MM.1S (cell line): ENCODE measurements at regions not wholly inside any gene's neighbourhood (a gene's known extent, or its start where the extent isn't known, plus 50 kb on each side); places are given as distances from the start of the nearest gene placed in this dataset.

ENCODE experiments used
- DNase-seq: peaks from one replicate; pipeline ENCODE4 v3.0.0-alpha.2; 2015
- H2AFZ ChIP-seq: fragments of 300-600 bp; sonication (generic); 2 replicates; pipeline ENCODE4 v1.6.0; 2016; ENCODE audit warnings: antibody characterized with exemption, low read length
- H3F3A ChIP-seq: fragments of 300-600 bp; sonication (generic); 2 replicates; pipeline ENCODE4 v1.6.1; 2016; ENCODE audit warnings: mild to moderate bottlenecking, antibody characterized with exemption, low read length, moderate library complexity, mixed read lengths; ENCODE audit not compliant: insufficient read depth
- H3K27ac ChIP-seq: fragments of 300-600 bp; sonication (generic); 2 replicates; pipeline ENCODE4 v1.5.1; 2016; ENCODE audit warnings: mild to moderate bottlenecking, low read length
- H3K27me3 ChIP-seq: fragments of 300-600 bp; sonication (generic); replicated peaks from 2 replicates; pipeline ENCODE4 v1.6.0; 2016; ENCODE audit warnings: low read length; ENCODE audit not compliant: insufficient read depth
- H3K36me3 ChIP-seq: fragments of 300-600 bp; sonication (generic); replicated peaks from 2 replicates; pipeline ENCODE4 v1.6.1; 2016; ENCODE audit warnings: mild to moderate bottlenecking, low read length, mixed read lengths; ENCODE audit not compliant: insufficient read depth
- H3K4me1 ChIP-seq: fragments of 300-600 bp; sonication (generic); 2 replicates; pipeline ENCODE4 v1.6.1; 2016; ENCODE audit warnings: low read length, mixed read lengths
- H3K4me2 ChIP-seq: fragments of 300-600 bp; sonication (generic); 2 replicates; pipeline ENCODE4 v1.6.0; 2016; ENCODE audit warnings: low read depth, low read length
- H3K4me3 ChIP-seq: fragments of 300-600 bp; sonication (generic); 2 replicates; pipeline ENCODE4 v1.5.1; 2016; ENCODE audit warnings: low read length, mixed read lengths
- H3K79me2 ChIP-seq: fragments of 300-600 bp; sonication (generic); 2 replicates; pipeline ENCODE4 v1.6.1; 2016; ENCODE audit warnings: mixed run types, low read length, mixed read lengths
- H3K9ac ChIP-seq: fragments of 300-600 bp; sonication (generic); 2 replicates; pipeline ENCODE4 v1.6.1; 2016; ENCODE audit warnings: low read length, mixed read lengths
- H3K9me2 ChIP-seq: fragments of 300-600 bp; sonication (generic); replicated peaks from 2 replicates; pipeline ENCODE4 v1.6.1; 2016; ENCODE audit warnings: mild to moderate bottlenecking, low read length, mixed read lengths; ENCODE audit not compliant: insufficient read depth
- H3K9me3 ChIP-seq: fragments of 300-600 bp; sonication (generic); replicated peaks from 2 replicates; pipeline ENCODE4 v1.6.1; 2016; ENCODE audit warnings: mild to moderate bottlenecking, low read length, mixed read lengths; ENCODE audit not compliant: insufficient read depth
- H4K20me1 ChIP-seq: fragments of 300-600 bp; sonication (generic); 2 replicates; pipeline ENCODE4 v1.6.1; 2016; ENCODE audit warnings: mild to moderate bottlenecking, low read length, moderate library complexity, mixed read lengths; ENCODE audit not compliant: insufficient read depth
- EZH2 ChIP-seq: fragments of 300-600 bp; sonication (generic); optimal IDR thresholded peaks from 2 replicates; pipeline ENCODE3; 2017; ENCODE audit warnings: low read depth, mild to moderate bottlenecking, antibody characterized with exemption, low read length, mixed read lengths
- EZH2phosphoT487 ChIP-seq: fragments of 300-600 bp; sonication (generic); IDR thresholded peaks from 2 replicates; pipeline ENCODE4 v1.6.1; 2018; ENCODE audit warnings: antibody characterized with exemption, low read length
- TF ChIP-seq, protein P1 (sequence below): fragments of 300-600 bp; sonication (generic); IDR thresholded peaks from 2 replicates; pipeline ENCODE4 v1.5.1; 2016; ENCODE audit warnings: antibody characterized with exemption, low read length, mixed read lengths

- no peak overlapping the region for H3K9ac ChIP-seq
- H3F3A ChIP-seq: no peaks in the 10 kb centered on the region
- no peaks in the 10 kb centered on the region for H4K20me1 ChIP-seq
- H3K4me3 ChIP-seq: no peak overlapping the region
- no peak overlapping the region for H3K27ac ChIP-seq
- H3K36me3 ChIP-seq: no peaks in the 10 kb centered on the region
- no peaks in the 10 kb centered on the region for H3K27me3 ChIP-seq
- H3K79me2 ChIP-seq: no peaks in the 10 kb centered on the region
- no peaks in the 10 kb centered on the region for H3K4me1 ChIP-seq
- H3K4me2 ChIP-seq: no peak overlapping the region
- no peak overlapping the region for H2AFZ ChIP-seq
- no peaks in the 10 kb centered on the region for H3K9me3 ChIP-seq
- DNase-seq: no peak
- no peaks in the 10 kb centered on the region for H3K9me2 ChIP-seq
- TF ChIP-seq EZH2phosphoT487 (no peak), EZH2 (no peak)
- TF ChIP-seq, protein P1, sequence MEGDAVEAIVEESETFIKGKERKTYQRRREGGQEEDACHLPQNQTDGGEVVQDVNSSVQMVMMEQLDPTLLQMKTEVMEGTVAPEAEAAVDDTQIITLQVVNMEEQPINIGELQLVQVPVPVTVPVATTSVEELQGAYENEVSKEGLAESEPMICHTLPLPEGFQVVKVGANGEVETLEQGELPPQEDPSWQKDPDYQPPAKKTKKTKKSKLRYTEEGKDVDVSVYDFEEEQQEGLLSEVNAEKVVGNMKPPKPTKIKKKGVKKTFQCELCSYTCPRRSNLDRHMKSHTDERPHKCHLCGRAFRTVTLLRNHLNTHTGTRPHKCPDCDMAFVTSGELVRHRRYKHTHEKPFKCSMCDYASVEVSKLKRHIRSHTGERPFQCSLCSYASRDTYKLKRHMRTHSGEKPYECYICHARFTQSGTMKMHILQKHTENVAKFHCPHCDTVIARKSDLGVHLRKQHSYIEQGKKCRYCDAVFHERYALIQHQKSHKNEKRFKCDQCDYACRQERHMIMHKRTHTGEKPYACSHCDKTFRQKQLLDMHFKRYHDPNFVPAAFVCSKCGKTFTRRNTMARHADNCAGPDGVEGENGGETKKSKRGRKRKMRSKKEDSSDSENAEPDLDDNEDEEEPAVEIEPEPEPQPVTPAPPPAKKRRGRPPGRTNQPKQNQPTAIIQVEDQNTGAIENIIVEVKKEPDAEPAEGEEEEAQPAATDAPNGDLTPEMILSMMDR: no peak
Measured at GRCh38 chr5:23372177-23372576, 135.2 kb upstream of the PRDM9 start.

DNA sequence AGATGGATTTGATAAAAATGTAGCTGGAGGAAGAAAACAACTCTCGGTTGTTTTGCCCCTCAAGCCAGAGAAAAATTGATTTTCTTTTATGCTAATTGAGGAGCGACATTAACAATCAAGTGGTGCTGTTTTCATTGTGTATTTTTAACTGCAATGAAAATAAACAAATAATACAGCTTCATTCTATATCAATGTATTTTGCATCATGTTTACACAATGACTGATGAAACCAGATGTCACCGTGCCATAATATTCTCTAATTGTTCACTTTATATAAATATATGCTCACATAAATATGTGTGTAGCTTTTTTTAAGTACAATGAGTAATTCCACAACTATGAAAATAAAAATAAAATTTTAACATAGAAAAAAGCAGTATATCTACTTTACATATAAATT, 139.0 kb upstream of the PRDM9 start:
- Histone ChIP-seq H3K27ac (no peak overlapping the region), H3F3A (no peaks in the 10 kb centered on the region), H3K4me2 (no peak overlapping the region), H3K4me3 (no peak overlapping the region), H3K9me2 (no peaks in the 10 kb centered on the region), H3K9ac (no peak overlapping the region), H2AFZ (no peak overlapping the region), H3K9me3 (no peaks in the 10 kb centered on the region), H3K4me1 (no peaks in the 10 kb centered on the region), H3K27me3 (no peaks in the 10 kb centered on the region), H3K36me3 (no peaks in the 10 kb centered on the region), H3K79me2 (no peaks in the 10 kb centered on the region), H4K20me1 (no peaks in the 10 kb centered on the region)
- TF ChIP-seq EZH2phosphoT487 (no peak), EZH2 (no peak)
- TF ChIP-seq, protein P1: no peak
- no peak for DNase-seq

DNA sequence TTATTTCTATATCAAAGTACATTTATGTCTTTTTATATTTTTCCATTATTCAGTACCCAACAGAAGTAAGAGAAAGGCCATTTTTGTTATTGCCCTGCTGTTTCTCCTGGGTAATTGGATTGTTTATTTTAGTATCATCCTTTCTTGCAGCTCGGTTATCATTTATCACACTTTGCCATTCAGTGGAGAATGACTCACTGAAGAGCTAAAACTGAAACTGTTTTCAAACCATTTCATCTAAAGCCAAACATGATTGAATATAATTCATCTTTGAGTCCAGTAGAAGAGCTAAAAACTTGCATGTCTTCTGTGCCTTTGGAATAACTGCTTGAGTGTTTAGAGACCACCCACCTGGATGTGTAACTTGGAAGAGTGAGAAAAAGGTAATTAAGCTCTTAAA, 139.5 kb upstream of the PRDM9 start:
- H3K4me2 ChIP-seq: no peak overlapping the region
- H3K27me3 ChIP-seq: no peaks in the 10 kb centered on the region
- no peak overlapping the region for H3K27ac ChIP-seq
- H4K20me1 ChIP-seq: no peaks in the 10 kb centered on the region
- no peak overlapping the region for H2AFZ ChIP-seq
- no peaks in the 10 kb centered on the region for H3K9me3 ChIP-seq
- no peak for DNase-seq
- H3K4me1 ChIP-seq: no peaks in the 10 kb centered on the region
- no peak overlapping the region for H3K9ac ChIP-seq
- no peaks in the 10 kb centered on the region for H3K79me2 ChIP-seq
- no peaks in the 10 kb centered on the region for H3F3A ChIP-seq
- no peaks in the 10 kb centered on the region for H3K9me2 ChIP-seq
- no peaks in the 10 kb centered on the region for H3K36me3 ChIP-seq
- H3K4me3 ChIP-seq: no peak overlapping the region
- TF ChIP-seq, protein P1: no peak
- no peak for TF ChIP-seq EZH2
